Activated T-helper 2 cell treated with anti-CD3 and anti-CD28 coated beads, Interferon-gamma antibody, Interleukin-2, Interleukin-4, amounts not matched to agents 10 μg/mL and 5 μg/mL and 100 μg/mL, durations not matched to agents 14 hours and 24 hours and 36 hours (primary cell): ENCODE measurements at regions not wholly inside any gene's neighbourhood (a gene's known extent, or its start where the extent isn't known, plus 50 kb on each side); places are given as distances from the start of the nearest gene placed in this dataset.
"Not testable (repeated sequence)": the region's sequence is repeated elsewhere in the genome, so short reads cannot be mapped to it uniquely, and the experiment has no call there.

ENCODE experiments used
- DNase-seq: peaks from one replicate; pipeline ENCODE4 v3.0.0; 2021; ENCODE audit warnings: low spot score
- H3K27ac Mint-ChIP-seq: one replicate; pipeline ENCODE4 v1.8.0; 2021; ENCODE audit warnings: mixed read lengths
- H3K27me3 Mint-ChIP-seq: one replicate; pipeline ENCODE4 v1.8.0; 2021; ENCODE audit warnings: low read depth, mixed read lengths
- H3K36me3 Mint-ChIP-seq: one replicate; pipeline ENCODE4 v1.8.0; 2021; ENCODE audit warnings: low read depth, mixed read lengths
- H3K4me1 Mint-ChIP-seq: one replicate; pipeline ENCODE4 v1.8.0; 2021; ENCODE audit warnings: low read depth, mixed read lengths
- H3K4me3 Mint-ChIP-seq: one replicate; pipeline ENCODE4 v1.8.0; 2021; ENCODE audit warnings: low read depth, mild to moderate bottlenecking, moderate library complexity, mixed read lengths
- H3K9me3 Mint-ChIP-seq: one replicate; pipeline ENCODE4 v1.8.0; 2021; ENCODE audit warnings: mixed read lengths
- intact Hi-C: fragments of 100-400 bp; cut with micrococcal nuclease; formaldehyde crosslinking; loops from one replicate; pipeline ENCODE4 v1.15.1; 2023

GRCh38 chr1:227508431-227508830 lies 54.9 kb upstream of the ZNF678 start:
- Mint-ChIP-seq H3K9me3 (no peaks in the 10 kb centered on the region), H3K4me1 (no peaks in the 10 kb centered on the region), H3K27me3 (peaks cover under 1% of the 10 kb centered on the region), H3K36me3 (no peaks in the 10 kb centered on the region), H3K27ac (no peak overlapping the region), H3K4me3 (no peak overlapping the region)
- intact Hi-C loops, result no loop called here
- DNase-seq, result no peak

DNA sequence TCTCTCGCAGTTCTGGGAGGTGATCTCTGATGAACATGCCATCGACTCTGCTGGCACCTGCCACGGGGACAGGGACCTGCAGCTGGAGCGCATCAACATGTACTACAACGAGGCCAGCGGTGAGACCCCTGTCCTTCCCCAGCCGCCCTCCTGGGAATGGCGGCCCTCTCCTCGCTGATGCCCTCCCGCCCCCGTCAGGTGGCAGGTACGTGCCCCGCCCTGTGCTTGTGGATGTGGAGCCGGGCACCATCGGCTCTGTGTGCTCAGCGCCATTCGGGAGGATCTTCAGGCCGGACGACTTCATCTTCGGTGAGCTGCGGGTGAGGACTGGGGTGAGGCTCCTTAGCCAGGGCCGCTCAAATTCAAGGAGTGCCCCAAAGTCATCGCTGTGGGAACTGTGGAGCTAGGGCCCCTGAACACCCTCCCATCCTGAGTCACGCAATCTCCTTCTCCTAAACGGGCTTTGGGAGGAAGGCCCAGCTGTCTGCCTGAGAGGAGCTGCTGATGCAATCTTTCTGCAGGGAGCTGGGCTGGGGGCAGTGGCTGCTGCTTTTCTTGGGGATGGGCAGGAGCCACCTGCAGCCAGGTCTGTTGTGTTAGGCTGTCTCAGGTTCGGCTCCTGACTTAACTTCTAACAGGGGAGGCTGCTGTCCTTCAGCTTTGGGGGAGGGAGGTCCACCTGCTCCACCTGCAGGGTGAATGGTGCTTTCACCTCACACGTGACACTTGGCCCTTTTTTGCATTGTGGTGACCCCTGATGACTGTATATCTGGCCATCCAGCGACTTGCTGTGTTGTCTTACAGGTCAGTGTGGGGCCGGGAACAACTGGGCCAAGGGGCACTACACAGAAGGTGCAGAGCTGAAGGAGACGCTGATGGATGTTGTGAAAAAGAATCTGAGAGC lies 56.6 kb upstream of the ZNF678 start:
- DNase-seq, H3K4me1 Mint-ChIP-seq, intact Hi-C loops, H3K36me3 Mint-ChIP-seq, H3K9me3 Mint-ChIP-seq, H3K27ac Mint-ChIP-seq, H3K27me3 Mint-ChIP-seq, H3K4me3 Mint-ChIP-seq: not testable (repeated sequence)

GRCh38 chr1:227496045-227496444 lies 67.3 kb upstream of the ZNF678 start:
- H3K9me3 Mint-ChIP-seq, DNase-seq, H3K27me3 Mint-ChIP-seq, H3K4me3 Mint-ChIP-seq, intact Hi-C loops, H3K4me1 Mint-ChIP-seq, H3K27ac Mint-ChIP-seq, H3K36me3 Mint-ChIP-seq: not testable (repeated sequence)

GRCh38 chr1:227493863-227494551 lies 69.3 kb upstream of the ZNF678 start:
- H3K4me3 Mint-ChIP-seq, H3K36me3 Mint-ChIP-seq, H3K9me3 Mint-ChIP-seq, H3K27me3 Mint-ChIP-seq, DNase-seq, H3K4me1 Mint-ChIP-seq, intact Hi-C loops, H3K27ac Mint-ChIP-seq: not testable (repeated sequence)

- Mint-ChIP-seq H3K27ac (no peak overlapping the region), H3K4me1 (no peaks in the 10 kb centered on the region), H3K36me3 (no peaks in the 10 kb centered on the region), H3K4me3 (no peak overlapping the region), H3K27me3 (no peaks in the 10 kb centered on the region), H3K9me3 (no peaks in the 10 kb centered on the region)
- DNase-seq, result no peak
- intact Hi-C loops, result no loop called here
Measured at GRCh38 chr1:227490478-227490877, 72.9 kb upstream of the ZNF678 start.

GRCh38 chr1:227490001-227490400 lies 73.4 kb upstream of the ZNF678 start:
- no peak overlapping the region for H3K27ac Mint-ChIP-seq
- DNase-seq, result no peak
- no peak overlapping the region for H3K4me3 Mint-ChIP-seq
- H3K27me3 Mint-ChIP-seq, result no peaks in the 10 kb centered on the region
- intact Hi-C loops, result no loop called here
- H3K4me1 Mint-ChIP-seq, result no peaks in the 10 kb centered on the region
- no peaks in the 10 kb centered on the region for H3K9me3 Mint-ChIP-seq
- no peaks in the 10 kb centered on the region for H3K36me3 Mint-ChIP-seq

DNA sequence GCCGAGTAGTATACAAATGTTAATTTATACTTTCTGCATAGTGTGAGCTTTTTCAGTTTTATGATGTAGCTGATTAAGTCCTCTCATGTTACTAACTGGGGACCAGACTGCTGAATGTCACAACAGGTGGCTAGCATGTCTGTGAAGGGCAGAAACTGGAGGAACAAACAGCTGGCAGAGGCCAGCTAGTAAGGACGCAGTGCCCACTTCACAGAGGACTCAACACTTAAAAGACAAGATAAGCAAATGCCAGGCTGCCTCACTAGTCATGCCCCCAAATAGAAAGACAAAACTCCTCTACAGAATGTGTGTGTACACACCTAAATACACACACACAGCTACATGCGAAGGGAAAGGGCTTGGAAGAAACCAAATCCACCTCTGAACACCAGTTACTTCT lies 73.8 kb upstream of the ZNF678 start:
- Mint-ChIP-seq H3K9me3 (no peaks in the 10 kb centered on the region), H3K27me3 (no peaks in the 10 kb centered on the region), H3K27ac (no peak overlapping the region), H3K4me3 (no peak overlapping the region), H3K4me1 (no peaks in the 10 kb centered on the region), H3K36me3 (no peaks in the 10 kb centered on the region)
- intact Hi-C loops, result no loop called here
- DNase-seq, result no peak

DNA sequence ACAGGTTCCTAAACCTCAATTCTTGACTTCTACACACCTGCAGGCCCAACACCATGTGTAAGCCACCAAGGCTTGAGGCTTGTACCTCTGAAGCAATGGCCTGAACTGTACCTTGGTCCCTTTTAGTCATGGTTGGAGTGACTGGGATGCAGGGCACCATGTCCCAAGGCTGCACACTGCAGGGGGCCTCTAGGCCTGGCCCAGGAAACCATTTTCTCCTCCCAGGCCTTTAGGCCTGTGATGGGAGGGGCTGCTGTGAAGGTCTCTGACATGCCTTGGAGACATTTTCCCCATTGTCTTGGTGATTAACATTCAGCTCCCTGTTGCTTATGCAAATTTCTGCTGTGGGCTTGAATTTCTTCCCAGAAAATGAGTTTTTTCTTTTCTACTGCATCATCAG lies 75.8 kb upstream of the ZNF678 start:
- no peaks in the 10 kb centered on the region for H3K4me1 Mint-ChIP-seq
- no peak overlapping the region for H3K27ac Mint-ChIP-seq
- peaks cover 9% of the 10 kb centered on the region for H3K27me3 Mint-ChIP-seq
- H3K36me3 Mint-ChIP-seq, result no peaks in the 10 kb centered on the region
- no peak overlapping the region for H3K4me3 Mint-ChIP-seq
- no peaks in the 10 kb centered on the region for H3K9me3 Mint-ChIP-seq
- intact Hi-C loops, result no loop called here
- no peak for DNase-seq

DNA sequence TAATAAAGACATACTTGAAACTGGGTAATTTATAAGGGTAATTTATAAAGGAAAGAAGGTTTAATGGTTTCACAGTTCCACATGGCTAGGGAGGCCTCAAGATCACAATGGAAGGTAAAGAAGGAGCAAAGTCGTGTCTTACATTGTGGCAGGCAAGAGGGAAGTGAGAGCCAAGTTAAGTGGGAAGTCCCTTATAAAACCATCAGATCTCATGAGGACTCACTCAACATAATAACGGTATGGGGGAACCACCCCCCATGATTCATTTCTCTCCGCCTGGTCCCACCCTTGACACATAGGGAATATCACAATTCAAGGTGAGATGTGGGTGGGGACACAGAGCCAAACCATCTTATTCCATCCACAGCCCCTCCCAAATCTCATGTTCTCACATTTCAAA lies 76.8 kb upstream of the ZNF678 start:
- no peak overlapping the region for H3K4me3 Mint-ChIP-seq
- H3K9me3 Mint-ChIP-seq, result no peaks in the 10 kb centered on the region
- no peak overlapping the region for H3K27ac Mint-ChIP-seq
- DNase-seq, result no peak
- no peaks in the 10 kb centered on the region for H3K4me1 Mint-ChIP-seq
- intact Hi-C loops, result no loop called here
- peaks cover 10% of the 10 kb centered on the region for H3K27me3 Mint-ChIP-seq
- H3K36me3 Mint-ChIP-seq, result no peaks in the 10 kb centered on the region

DNA sequence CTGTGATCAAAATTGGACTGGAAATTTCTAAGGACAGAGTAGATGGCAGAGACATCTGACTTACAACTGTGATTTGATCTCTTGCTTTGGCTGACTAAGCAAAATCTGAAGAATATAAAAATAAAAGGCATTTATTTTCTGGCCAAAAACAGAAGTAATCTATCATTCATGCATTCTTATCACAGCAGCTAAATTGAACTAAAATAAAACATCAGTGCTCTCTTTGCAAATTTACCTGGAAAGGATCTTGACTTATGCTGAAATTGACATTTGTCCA lies 81.4 kb upstream of the ZNF678 start:
- intact Hi-C loops, result no loop called here
- Mint-ChIP-seq H3K27ac (no peak overlapping the region), H3K4me3 (no peak overlapping the region), H3K36me3 (no peaks in the 10 kb centered on the region), H3K4me1 (no peaks in the 10 kb centered on the region), H3K9me3 (no peaks in the 10 kb centered on the region), H3K27me3 (peaks cover 22% of the 10 kb centered on the region)
- DNase-seq, result no peak

GRCh38 chr1:227474072-227474471 lies 89.3 kb upstream of the ZNF678 start:
- H3K4me3 Mint-ChIP-seq, H3K36me3 Mint-ChIP-seq, H3K27ac Mint-ChIP-seq, H3K4me1 Mint-ChIP-seq, DNase-seq, H3K9me3 Mint-ChIP-seq, intact Hi-C loops: not testable (repeated sequence)
- peaks cover 15% of the 10 kb centered on the region for H3K27me3 Mint-ChIP-seq

DNA sequence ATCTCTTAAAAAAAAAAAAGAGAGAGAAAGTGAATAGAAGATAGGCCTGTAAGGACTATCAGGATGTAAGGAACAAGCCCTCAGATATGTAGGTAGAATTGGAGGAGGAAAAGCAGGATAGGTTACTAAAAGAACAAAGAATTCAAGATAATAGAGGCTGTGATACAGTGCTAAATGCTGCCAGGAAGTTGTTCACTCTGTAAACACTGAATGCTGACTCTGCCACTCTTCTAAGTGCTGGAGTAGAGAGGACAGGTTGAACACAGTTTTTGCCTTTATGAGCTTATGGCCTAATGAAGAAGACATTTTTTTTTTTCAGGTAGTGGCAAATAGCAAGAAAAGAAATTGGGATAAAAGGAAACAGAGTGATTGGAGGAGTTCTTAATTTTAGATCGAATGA lies 90.6 kb upstream of the ZNF678 start:
- Mint-ChIP-seq H3K4me3 (no peak overlapping the region), H3K9me3 (no peaks in the 10 kb centered on the region), H3K4me1 (no peaks in the 10 kb centered on the region), H3K27me3 (peaks cover 13% of the 10 kb centered on the region), H3K27ac (no peak overlapping the region), H3K36me3 (no peaks in the 10 kb centered on the region)
- intact Hi-C loops, result no loop called here
- no peak for DNase-seq

- DNase-seq, result no peak
- intact Hi-C loops, result no loop called here
- H3K4me3 Mint-ChIP-seq, result no peak overlapping the region
- H3K27me3 Mint-ChIP-seq, result peaks cover 7% of the 10 kb centered on the region
- H3K27ac Mint-ChIP-seq, result no peak overlapping the region
- H3K36me3 Mint-ChIP-seq, result no peaks in the 10 kb centered on the region
- no peaks in the 10 kb centered on the region for H3K4me1 Mint-ChIP-seq
- no peaks in the 10 kb centered on the region for H3K9me3 Mint-ChIP-seq
Measured at GRCh38 chr1:227470688-227471087, 92.7 kb upstream of the ZNF678 start.
